ENCODE measurements at regions not wholly inside any gene's neighbourhood (a gene's known extent, or its start where the extent isn't known, plus 50 kb on each side); places are given as distances from the start of the nearest gene placed in this dataset.

- Histone ChIP-seq H3K36me3 (ENCODE audit: control insufficient read depth, insufficient read depth, low read length) (no peaks in the 10 kb centered on the region), H3K4me3 (ENCODE audit: low read depth, low read length) (no peak overlapping the region), H3K27me3 (ENCODE audit: control insufficient read depth, insufficient read depth, low read length) (no peaks in the 10 kb centered on the region)
- no peak for DNase-seq (ENCODE audit: low read depth)
- no peak for TF ChIP-seq CTCF (IDR thresholded peaks at IDR 0.05; ENCODE audit: insufficient read depth, low read length, poor library complexity, severe bottlenecking)
Measured at GRCh38 chr6:110037726-110038295, 59.7 kb downstream of the GPR6 start.

- Histone ChIP-seq H3K36me3 (ENCODE audit: control insufficient read depth, insufficient read depth, low read length) (no peaks in the 10 kb centered on the region), H3K27me3 (ENCODE audit: control insufficient read depth, insufficient read depth, low read length) (no peaks in the 10 kb centered on the region), H3K4me3 (ENCODE audit: low read depth, low read length) (peak overlapping the region; percentile 25)
- TF ChIP-seq CTCF (IDR thresholded peaks at IDR 0.05; ENCODE audit: insufficient read depth, low read length, poor library complexity, severe bottlenecking) = peak; percentile 96
- peak; percentile 45 for DNase-seq (ENCODE audit: low read depth)
Measured at GRCh38 chr6:110039364-110039980, 61.4 kb downstream of the GPR6 start.

- no peak for DNase-seq (ENCODE audit: low read depth)
- TF ChIP-seq CTCF (IDR thresholded peaks at IDR 0.05; ENCODE audit: insufficient read depth, low read length, poor library complexity, severe bottlenecking) = peak; percentile 57
- H3K36me3 ChIP-seq (ENCODE audit: control insufficient read depth, insufficient read depth, low read length) = no peaks in the 10 kb centered on the region
- H3K27me3 ChIP-seq (ENCODE audit: control insufficient read depth, insufficient read depth, low read length) = no peaks in the 10 kb centered on the region
- H3K4me3 ChIP-seq (ENCODE audit: low read depth, low read length) = peak overlapping the region; percentile 25
Measured at GRCh38 chr6:110039981-110040383, 61.9 kb downstream of the GPR6 start.

GRCh38 chr6:110040716-110041115, 62.6 kb downstream of the GPR6 start:
- DNase-seq (ENCODE audit: low read depth) = no peak
- Histone ChIP-seq H3K27me3 (ENCODE audit: control insufficient read depth, insufficient read depth, low read length) (no peaks in the 10 kb centered on the region), H3K4me3 (ENCODE audit: low read depth, low read length) (no peak overlapping the region), H3K36me3 (ENCODE audit: control insufficient read depth, insufficient read depth, low read length) (no peaks in the 10 kb centered on the region)
- TF ChIP-seq CTCF (IDR thresholded peaks at IDR 0.05; ENCODE audit: insufficient read depth, low read length, poor library complexity, severe bottlenecking) = no peak

- Histone ChIP-seq H3K36me3 (ENCODE audit: control insufficient read depth, insufficient read depth, low read length) (no peaks in the 10 kb centered on the region), H3K4me3 (ENCODE audit: low read depth, low read length) (no peak overlapping the region), H3K27me3 (ENCODE audit: control insufficient read depth, insufficient read depth, low read length) (no peaks in the 10 kb centered on the region)
- no peak for TF ChIP-seq CTCF (IDR thresholded peaks at IDR 0.05; ENCODE audit: insufficient read depth, low read length, poor library complexity, severe bottlenecking)
- no peak for DNase-seq (ENCODE audit: low read depth)
Measured at GRCh38 chr6:110041126-110041525, 63.0 kb downstream of the GPR6 start.

- Histone ChIP-seq H3K27me3 (ENCODE audit: control insufficient read depth, insufficient read depth, low read length) (no peaks in the 10 kb centered on the region), H3K4me3 (ENCODE audit: low read depth, low read length) (no peak overlapping the region), H3K36me3 (ENCODE audit: control insufficient read depth, insufficient read depth, low read length) (no peaks in the 10 kb centered on the region)
- DNase-seq (ENCODE audit: low read depth) = no peak
- TF ChIP-seq CTCF (IDR thresholded peaks at IDR 0.05; ENCODE audit: insufficient read depth, low read length, poor library complexity, severe bottlenecking) = no peak
Measured at GRCh38 chr6:110041830-110042229, 63.7 kb downstream of the GPR6 start.

Measured in kidney epithelial cell (primary cell).